K562 (cell line): ENCODE measurements at regions not wholly inside any gene's neighbourhood (a gene's known extent, or its start where the extent isn't known, plus 50 kb on each side); places are given as distances from the start of the nearest gene placed in this dataset.

Source experiments
- ATAC-seq: fragments of 200-7000 bp; cut with Tn5 transposase; 3 replicates; pipeline ENCODE4 v1.9.1; 2020; ENCODE audit warnings: moderate library complexity
- BruUV-seq: library from RNA; stranded (reverse); fragments of 400-500 nt; replicated peaks from 2 replicates; lab custom pipeline; 2021; lab: Mats Ljungman, UMichigan
- CTCF ChIA-PET: fragments of 300-600 bp; formaldehyde crosslinking; extraction: SDS; loops from one replicate; lab custom pipeline; 2021; ENCODE audit warnings: low intra/inter-chr PET ratio; lab: Yijun Ruan, JAX
- POLR2A ChIA-PET: fragments of 300-600, 350-650 bp; sonication (Branson Sonifier 250); formaldehyde crosslinking; extraction: SDS; loops from one replicate; lab custom pipeline; 2021; ENCODE audit warnings: antibody characterized with exemption, inconsistent platforms; lab: Yijun Ruan, JAX
- DNase-seq, 4 experiments: peaks; one replicate each; pipeline versions ENCODE4 v3.0.0 to v3.0.0-alpha.2; 2011 to 2018; ENCODE audit warnings: low spot score in 3 of 4, mixed read lengths in 3 of 4; ENCODE audit errors: extremely low read depth in 1 of 4
- FAIRE-seq: peaks from 2 replicates; lab custom pipeline; 2011; peaks lifted over from hg19 to GRCh38; lab: Jason Lieb, UNC
- H2AFZ ChIP-seq: 2 replicates; pipeline ENCODE4 v1.6.0; 2011; ENCODE audit warnings: low read depth, low read length, control low read depth, inconsistent platforms
- H3K27ac ChIP-seq: fragments of 200-600 bp; 3 replicates; pipeline ENCODE4 v1.8.0; 2011; ENCODE audit warnings: low read depth, mild to moderate bottlenecking, control low read depth, inconsistent platforms, low read length, moderate library complexity, mixed read lengths; ENCODE audit errors: extremely low read depth
- H3K27me3 ChIP-seq, 2 experiments: fragments of 300-600 bp in 1 of 2; 2 replicates in 1 of 2; 3 replicates in 1 of 2; pipeline versions ENCODE4 v1.6.0 to v1.8.0; 2011; ENCODE audit warnings: inconsistent platforms in 2 of 2, low read length in 2 of 2, mild to moderate bottlenecking in 1 of 2, mixed read lengths in 1 of 2, moderate library complexity in 1 of 2; ENCODE audit not compliant: control insufficient read depth in 2 of 2, insufficient read depth in 2 of 2
- H3K36me3 ChIP-seq: fragments of 300-600 bp; 3 replicates; pipeline ENCODE4 v1.8.0; 2011; ENCODE audit warnings: mild to moderate bottlenecking, low read length, inconsistent platforms; ENCODE audit not compliant: control insufficient read depth, insufficient read depth
- H3K4me1 ChIP-seq, 2 experiments: fragments of 200-600 bp in 1 of 2; replicated peaks in 1 of 2; 2 replicates in 1 of 2; 3 replicates in 1 of 2; pipeline versions ENCODE4 v1.5.1 to v1.8.0; 2011; ENCODE audit warnings: inconsistent platforms in 2 of 2, low read length in 2 of 2, mild to moderate bottlenecking in 1 of 2, mixed read lengths in 1 of 2, moderate library complexity in 1 of 2; ENCODE audit not compliant: control insufficient read depth in 2 of 2, insufficient read depth in 2 of 2
- H3K4me2 ChIP-seq: 2 replicates; pipeline ENCODE4 v1.6.1; 2011; ENCODE audit warnings: low read length, control low read depth, inconsistent platforms, mixed read lengths; ENCODE audit not compliant: insufficient read depth
- H3K4me3 ChIP-seq: fragments of 200-600 bp; sonication (generic), shearing (Covaris generic); 2 replicates; pipeline ENCODE4 v1.5.1; 2016; ENCODE audit warnings: control low read depth, inconsistent platforms
- H3K79me2 ChIP-seq: fragments of 200-600 bp; 3 replicates; pipeline ENCODE4 v1.8.0; 2011; ENCODE audit warnings: low read length, inconsistent platforms; ENCODE audit not compliant: control insufficient read depth, insufficient read depth
- H3K9ac ChIP-seq, 2 experiments: 2 replicates each; pipeline versions ENCODE4 v1.6.0 to v1.6.1; 2011; ENCODE audit warnings: low read depth in 2 of 2, low read length in 2 of 2, control low read depth in 1 of 2, inconsistent platforms in 1 of 2, mild to moderate bottlenecking in 1 of 2, mixed read lengths in 1 of 2; ENCODE audit not compliant: insufficient read depth in 1 of 2
- H3K9me1 ChIP-seq: one replicate; pipeline ENCODE4 v1.6.0; 2011; ENCODE audit warnings: inconsistent platforms, mild to moderate bottlenecking, low read length, moderate library complexity; ENCODE audit not compliant: control insufficient read depth, insufficient read depth
- H3K9me3 ChIP-seq: replicated peaks from 2 replicates; pipeline ENCODE4 v1.5.1; 2011; ENCODE audit warnings: low read depth, low read length, inconsistent platforms; ENCODE audit not compliant: control insufficient read depth, insufficient read depth
- H4K20me1 ChIP-seq: replicated peaks from 2 replicates; pipeline ENCODE4 v1.6.1; 2011; ENCODE audit warnings: low read length, inconsistent platforms, mixed read lengths; ENCODE audit not compliant: control insufficient read depth, insufficient read depth
- ARID4B ChIP-seq: sonication (generic); formaldehyde crosslinking; IDR thresholded peaks from 2 replicates; pipeline ENCODE4 v1.8.0; 2022; ENCODE audit warnings: mild to moderate bottlenecking, missing genetic modification reagents
- ATF1 ChIP-seq, 2 experiments: fragments of 450-650 bp in 1 of 2; IDR thresholded peaks; 2 replicates each; pipeline ENCODE4 v1.6.1; 2016; ENCODE audit warnings: missing compliant biosample characterization in 1 of 2, missing genetic modification characterization in 1 of 2
- ILF3 ChIP-seq: fragments of 450-650 bp; IDR thresholded peaks from 2 replicates; pipeline ENCODE4 v1.6.1; 2018; ENCODE audit warnings: antibody characterized with exemption, mild to moderate bottlenecking, moderate library complexity, borderline replicate concordance
- NCOA4 ChIP-seq: fragments of 450-650 bp; IDR thresholded peaks from 2 replicates; pipeline ENCODE4 v1.6.1; 2018; ENCODE audit warnings: mild to moderate bottlenecking; ENCODE audit not compliant: partially characterized antibody
- RBFOX2 ChIP-seq: fragments of 200-400 bp; formaldehyde crosslinking; IDR thresholded peaks from 2 replicates; pipeline ENCODE4 v1.6.1; 2017; ENCODE audit warnings: low read depth, mild to moderate bottlenecking, low read length, moderate library complexity
- SMAD1 ChIP-seq: fragments of 150-350 bp; IDR thresholded peaks from 2 replicates; pipeline ENCODE4 v1.6.1; 2014; ENCODE audit warnings: low read length, low read depth; ENCODE audit not compliant: partially characterized antibody
- SMARCA4 ChIP-seq: fragments of 450-650 bp; IDR thresholded peaks from 2 replicates; pipeline ENCODE4 v1.6.1; 2016
- THAP12 ChIP-seq: fragments of 250-450 bp; sonication (Bioruptor Pico); IDR thresholded peaks from 2 replicates; pipeline ENCODE4 v1.9.0; 2021; ENCODE audit warnings: mild to moderate bottlenecking, inconsistent platforms
- ZFP30 ChIP-seq: fragments of 250-450 bp; sonication (Bioruptor Pico); IDR thresholded peaks from 2 replicates; pipeline ENCODE4 v1.8.0; 2022; ENCODE audit warnings: moderate library complexity, mild to moderate bottlenecking, inconsistent platforms, borderline replicate concordance
- ZFP36 ChIP-seq: fragments of 150-350 bp; IDR thresholded peaks from 2 replicates; pipeline ENCODE4 v1.6.1; 2018; ENCODE audit warnings: low read length, low read depth; ENCODE audit not compliant: partially characterized antibody
- ZNF133 ChIP-seq: fragments of 250-450 bp; sonication (Bioruptor Pico); IDR thresholded peaks from 2 replicates; pipeline ENCODE4 v1.4.0; 2020; ENCODE audit warnings: mild to moderate bottlenecking
- ZNF224 ChIP-seq: sonication (generic); formaldehyde crosslinking; IDR thresholded peaks from 2 replicates; pipeline ENCODE4 v1.8.0; 2022; ENCODE audit warnings: mild to moderate bottlenecking, missing genetic modification reagents
- ZNF583 ChIP-seq: fragments of 250-450 bp; sonication (Bioruptor Pico); IDR thresholded peaks from 2 replicates; pipeline ENCODE4 v1.4.0; 2020
- ZNF717 ChIP-seq: fragments of 250-450 bp; sonication (Bioruptor Pico); IDR thresholded peaks from 2 replicates; pipeline ENCODE4 v1.5.0; 2021
- WGBS: fragments of 100-300 bp; shearing (Covaris generic); methylation state at CpG from one replicate; pipeline ENCODE4 v1.1.6; 2016; ENCODE audit warnings: low coverage, mixed read lengths; ENCODE audit not compliant: insufficient coverage; ENCODE audit errors: missing lambda C conversion rate; 5-methylcytosine and 5-hydroxymethylcytosine counted together
- in situ Hi-C: fragments of 300-500 bp; cut with MboI; formaldehyde crosslinking; loops from 4 replicates; pipeline ENCODE4 v1.15.0; 2018; ENCODE audit warnings: inconsistent platforms, mixed read lengths
- intact Hi-C: fragments of 100-400 bp; cut with micrococcal nuclease; formaldehyde crosslinking; loops from 2 replicates; pipeline ENCODE4 v1.14.2; 2022
- TF ChIP-seq, protein P1 (sequence below): sonication (generic); formaldehyde crosslinking; IDR thresholded peaks from 2 replicates; pipeline ENCODE4 v1.4.0; 2020; ENCODE audit warnings: mild to moderate bottlenecking, missing genetic modification reagents

DNA sequence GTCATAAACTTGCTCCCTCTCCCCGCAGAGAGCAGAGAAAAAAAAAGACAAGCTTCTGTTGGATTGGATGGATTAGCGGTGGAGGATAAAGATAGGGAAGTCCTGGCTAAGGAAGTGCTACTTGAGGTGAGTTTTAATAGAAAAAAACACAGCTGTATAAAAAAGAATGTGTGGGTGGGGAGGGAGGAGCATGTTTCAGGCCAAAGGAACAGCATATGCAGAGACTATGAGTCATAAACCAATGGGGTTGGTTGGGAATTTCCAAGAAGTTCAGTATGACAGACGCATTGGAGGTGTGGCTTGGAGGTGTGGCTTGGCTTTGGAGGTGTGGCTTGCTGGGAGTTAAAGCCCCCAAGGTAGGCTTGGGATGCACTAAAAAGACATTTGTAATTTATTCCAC, 103.0 kb upstream of the LSM8 start:
- no TSS peak for BruUV-seq
- intact Hi-C loops, result no loop called here
- H3K9me1 ChIP-seq, result no peaks in the 10 kb centered on the region
- DNase-seq, result peak; percentile 75 to 81 (median 77)
- 0% methylated on average over 3 of the region's 3 CpGs for WGBS
- H3K27ac ChIP-seq, result no peak overlapping the region
- no peaks in the 10 kb centered on the region for H4K20me1 ChIP-seq
- H3K36me3 ChIP-seq, result no peaks in the 10 kb centered on the region
- no peak overlapping the region for H3K9ac ChIP-seq
- ChIA-PET POLR2A (interaction anchor here (0.7 to 1.4 kb wide), 3 partner anchors 12 to 1413 kb away, joined by 3 to 6 read pairs (median 3); no protein-coding TSS in a partner anchor), CTCF (no interaction called here)
- H3K79me2 ChIP-seq, result no peaks in the 10 kb centered on the region
- in situ Hi-C loops, result no loop called here
- peak overlapping the region; percentile 46 for H2AFZ ChIP-seq
- ATAC-seq, result peak; percentile 100
- H3K4me1 ChIP-seq, result no peaks in the 10 kb centered on the region
- H3K27me3 ChIP-seq, result no peaks in the 10 kb centered on the region
- peak; percentile 80 for FAIRE-seq
- H3K9me3 ChIP-seq, result no peaks in the 10 kb centered on the region
- H3K4me3 ChIP-seq, result no peak overlapping the region
- no peak overlapping the region for H3K4me2 ChIP-seq
- TF ChIP-seq NCOA4, result no peak
- TF ChIP-seq ZNF224 (CRISPR knock-in tag), result no peak
- no peak for TF ChIP-seq ZNF583
- no peak for TF ChIP-seq ARID4B (CRISPR knock-in tag)
- no peak for TF ChIP-seq RBFOX2
- TF ChIP-seq ATF1 (CRISPR knock-in tag; IDR thresholded peaks at IDR 0.05), result no peak
- TF ChIP-seq ATF1 (tag; IDR thresholded peaks at IDR 0.05), result peak; percentile 56
- TF ChIP-seq ZFP36, result no peak
- TF ChIP-seq ZNF133, result no peak
- TF ChIP-seq ILF3, result no peak
- TF ChIP-seq ZNF717, result no peak
- TF ChIP-seq SMARCA4, result peak; percentile 62; the same call in 1 of the 2 replicates
- TF ChIP-seq ZFP30 (CRISPR knock-in tag), result no peak
- TF ChIP-seq THAP12 (CRISPR knock-in tag), result no peak
- TF ChIP-seq SMAD1, result no peak
- TF ChIP-seq, protein P1, sequence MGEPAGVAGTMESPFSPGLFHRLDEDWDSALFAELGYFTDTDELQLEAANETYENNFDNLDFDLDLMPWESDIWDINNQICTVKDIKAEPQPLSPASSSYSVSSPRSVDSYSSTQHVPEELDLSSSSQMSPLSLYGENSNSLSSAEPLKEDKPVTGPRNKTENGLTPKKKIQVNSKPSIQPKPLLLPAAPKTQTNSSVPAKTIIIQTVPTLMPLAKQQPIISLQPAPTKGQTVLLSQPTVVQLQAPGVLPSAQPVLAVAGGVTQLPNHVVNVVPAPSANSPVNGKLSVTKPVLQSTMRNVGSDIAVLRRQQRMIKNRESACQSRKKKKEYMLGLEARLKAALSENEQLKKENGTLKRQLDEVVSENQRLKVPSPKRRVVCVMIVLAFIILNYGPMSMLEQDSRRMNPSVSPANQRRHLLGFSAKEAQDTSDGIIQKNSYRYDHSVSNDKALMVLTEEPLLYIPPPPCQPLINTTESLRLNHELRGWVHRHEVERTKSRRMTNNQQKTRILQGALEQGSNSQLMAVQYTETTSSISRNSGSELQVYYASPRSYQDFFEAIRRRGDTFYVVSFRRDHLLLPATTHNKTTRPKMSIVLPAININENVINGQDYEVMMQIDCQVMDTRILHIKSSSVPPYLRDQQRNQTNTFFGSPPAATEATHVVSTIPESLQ (CRISPR knock-in tag), result no peak
